Peyer's patch (tissue), 4 donors: ENCODE measurements at regions not wholly inside any gene's neighbourhood (a gene's known extent, or its start where the extent isn't known, plus 50 kb on each side); places are given as distances from the start of the nearest gene placed in this dataset.

Experiments
- DNase-seq, 3 donors: peaks; one replicate each; pipeline ENCODE4 v3.0.0-alpha.2; 2017 to 2019
- H3K27ac ChIP-seq, 4 donors: fragments of 200-600 bp; sonication (generic); one replicate each; pipeline ENCODE4 v1.5.1; 2016 to 2019
- H3K27me3 ChIP-seq, 2 donors: fragments of 200-600 bp; sonication (generic); one replicate each; pipeline ENCODE4 v1.5.1; 2019
- H3K36me3 ChIP-seq, 3 donors: fragments of 200-600 bp; sonication (generic); one replicate each; pipeline ENCODE4 v1.5.1; 2016 to 2019
- H3K4me1 ChIP-seq, 4 donors: fragments of 200-600 bp; sonication (generic); one replicate each; pipeline ENCODE4 v1.5.1; 2016 to 2019
- H3K4me3 ChIP-seq, 4 donors: fragments of 200-600 bp; sonication (generic); 1 replicate in 3 of 4; 2 replicates in 1 of 4; pipeline ENCODE4 v1.5.1; 2016 to 2019; ENCODE audit warnings: mild to moderate bottlenecking in 1 of 4
- H3K9me3 ChIP-seq, 4 donors: fragments of 200-600 bp; sonication (generic); one replicate each; pipeline ENCODE4 v1.5.1; 2016 to 2019; ENCODE audit warnings: mild to moderate bottlenecking in 1 of 4
- POLR2A ChIP-seq, 2 donors: fragments of 450-650 bp; IDR thresholded peaks; one replicate each; pipeline ENCODE4 v1.5.1; 2017; ENCODE audit warnings: antibody characterized with exemption in 2 of 2, mild to moderate bottlenecking in 2 of 2, moderate library complexity in 2 of 2
- TF ChIP-seq, protein P1 (sequence below), 6 experiments: fragments of 450-650 bp in 4 of 6; fragments of 200-600 bp in 2 of 6; sonication (generic) in 1 of 6; IDR thresholded peaks; one replicate each; pipeline ENCODE4 v1.5.1; 2017 to 2019; ENCODE audit warnings: antibody characterized with exemption in 6 of 6, mild to moderate bottlenecking in 3 of 6, moderate library complexity in 1 of 6

DNA sequence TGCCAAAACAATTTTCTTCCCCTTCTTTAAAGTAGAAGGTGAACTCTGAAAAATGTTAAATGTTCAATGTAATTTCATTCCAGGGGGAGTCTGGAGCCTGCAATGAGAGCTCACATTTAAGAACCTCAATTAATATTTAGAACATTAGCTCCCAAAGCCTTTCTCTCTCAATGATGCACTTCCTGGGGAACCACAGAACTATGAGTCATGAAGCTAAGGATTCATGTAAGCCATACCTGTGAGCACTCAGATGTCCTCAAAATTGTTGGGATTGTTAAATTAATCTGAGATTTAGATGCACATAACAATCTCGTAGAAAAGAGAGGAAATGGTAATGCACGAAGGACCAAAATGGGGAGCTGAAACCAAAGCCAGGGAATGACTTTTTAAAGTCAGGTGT lies 244.2 kb upstream of the LRIG1 start:
- DNase-seq = no peak
- Histone ChIP-seq H3K9me3 (no peaks in the 10 kb centered on the region), H3K4me1 (no peaks in the 10 kb centered on the region), H3K36me3 (no peaks in the 10 kb centered on the region), H3K27ac (no peak overlapping the region), H3K4me3 (no peak overlapping the region), H3K27me3 (no peaks in the 10 kb centered on the region)
- TF ChIP-seq POLR2A (IDR thresholded peaks at IDR 0.05) = no peak
- TF ChIP-seq, protein P1, sequence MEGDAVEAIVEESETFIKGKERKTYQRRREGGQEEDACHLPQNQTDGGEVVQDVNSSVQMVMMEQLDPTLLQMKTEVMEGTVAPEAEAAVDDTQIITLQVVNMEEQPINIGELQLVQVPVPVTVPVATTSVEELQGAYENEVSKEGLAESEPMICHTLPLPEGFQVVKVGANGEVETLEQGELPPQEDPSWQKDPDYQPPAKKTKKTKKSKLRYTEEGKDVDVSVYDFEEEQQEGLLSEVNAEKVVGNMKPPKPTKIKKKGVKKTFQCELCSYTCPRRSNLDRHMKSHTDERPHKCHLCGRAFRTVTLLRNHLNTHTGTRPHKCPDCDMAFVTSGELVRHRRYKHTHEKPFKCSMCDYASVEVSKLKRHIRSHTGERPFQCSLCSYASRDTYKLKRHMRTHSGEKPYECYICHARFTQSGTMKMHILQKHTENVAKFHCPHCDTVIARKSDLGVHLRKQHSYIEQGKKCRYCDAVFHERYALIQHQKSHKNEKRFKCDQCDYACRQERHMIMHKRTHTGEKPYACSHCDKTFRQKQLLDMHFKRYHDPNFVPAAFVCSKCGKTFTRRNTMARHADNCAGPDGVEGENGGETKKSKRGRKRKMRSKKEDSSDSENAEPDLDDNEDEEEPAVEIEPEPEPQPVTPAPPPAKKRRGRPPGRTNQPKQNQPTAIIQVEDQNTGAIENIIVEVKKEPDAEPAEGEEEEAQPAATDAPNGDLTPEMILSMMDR (IDR thresholded peaks at IDR 0.05) = no peak

GRCh38 chr3:66747261-66747660 lies 246.4 kb upstream of the LRIG1 start:
- DNase-seq = no peak
- Histone ChIP-seq H3K36me3 (no peaks in the 10 kb centered on the region), H3K27me3 (no peaks in the 10 kb centered on the region), H3K4me1 (no peaks in the 10 kb centered on the region), H3K9me3 (no peaks in the 10 kb centered on the region), H3K27ac (no peak overlapping the region), H3K4me3 (no peak overlapping the region)
- TF ChIP-seq, protein P1 (IDR thresholded peaks at IDR 0.05) = no peak
- no peak for TF ChIP-seq POLR2A (IDR thresholded peaks at IDR 0.05)

DNA sequence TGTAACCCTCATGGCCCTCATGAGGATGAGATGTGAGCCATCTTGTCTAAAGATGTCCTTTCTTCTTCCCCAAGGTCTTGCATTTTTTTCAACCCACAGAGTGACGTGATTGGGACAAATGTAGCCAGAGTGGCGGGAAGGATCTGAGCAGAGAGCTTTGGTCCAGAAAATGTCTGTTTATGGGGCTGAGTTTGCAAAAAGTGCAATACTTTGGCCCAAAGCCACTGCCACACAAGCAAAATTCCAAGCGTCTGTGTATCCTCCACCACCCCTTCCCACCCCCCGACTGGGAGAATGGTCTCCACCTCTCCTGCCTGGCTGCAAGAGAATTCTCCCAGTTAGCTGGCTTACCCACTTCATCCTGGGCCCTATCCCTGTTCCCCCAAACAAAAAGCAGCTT lies 246.9 kb upstream of the LRIG1 start:
- TF ChIP-seq POLR2A (IDR thresholded peaks at IDR 0.05) = no peak
- TF ChIP-seq, protein P1 (IDR thresholded peaks at IDR 0.05) = no peak
- DNase-seq = no peak
- Histone ChIP-seq H3K36me3 (no peaks in the 10 kb centered on the region), H3K4me3 (no peak overlapping the region), H3K9me3 (no peaks in the 10 kb centered on the region), H3K4me1 (no peaks in the 10 kb centered on the region), H3K27me3 (no peaks in the 10 kb centered on the region), H3K27ac (no peak overlapping the region)

DNA sequence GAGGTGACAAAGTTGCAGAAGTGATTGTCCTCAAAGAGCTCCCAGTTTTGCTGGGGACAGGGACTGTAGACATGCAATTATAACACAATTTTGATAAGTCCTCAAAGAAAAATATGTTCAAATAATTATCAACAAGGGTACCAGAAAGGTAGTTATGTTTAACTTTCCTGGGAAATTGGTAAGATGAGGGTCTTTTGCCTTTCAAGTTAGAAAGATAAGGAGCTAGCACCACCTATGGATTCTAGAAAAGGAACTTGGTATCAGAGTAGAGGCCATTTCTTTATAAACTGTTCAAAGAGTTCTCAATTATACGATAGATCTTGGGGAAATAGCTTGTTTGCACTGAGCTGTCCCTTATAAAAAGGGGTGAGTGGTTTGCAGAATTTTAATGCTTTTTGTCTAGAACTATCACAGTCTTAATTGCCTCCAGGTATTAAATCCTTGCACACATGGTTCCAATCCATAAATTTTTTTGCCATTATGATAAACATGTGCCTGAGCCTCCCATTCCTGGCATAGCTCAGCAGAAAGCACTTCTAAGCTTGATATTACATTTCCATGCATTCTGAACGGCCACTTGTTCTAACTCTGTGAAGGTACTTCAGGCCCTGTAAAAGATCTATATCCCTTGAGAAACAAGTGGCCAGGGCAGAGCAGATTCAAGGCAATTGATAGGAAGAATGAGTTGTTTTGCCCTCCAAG lies 247.5 kb upstream of the LRIG1 start:
- no peak for DNase-seq
- H3K4me3 ChIP-seq = no peak overlapping the region
- no peak for TF ChIP-seq POLR2A (IDR thresholded peaks at IDR 0.05)
- TF ChIP-seq, protein P1 (IDR thresholded peaks at IDR 0.05) = no peak
- no peaks in the 10 kb centered on the region for H3K36me3 ChIP-seq
- H3K27me3 ChIP-seq = no peaks in the 10 kb centered on the region
- H3K9me3 ChIP-seq = no peaks in the 10 kb centered on the region
- H3K4me1 ChIP-seq = no peaks in the 10 kb centered on the region
- H3K27ac ChIP-seq = no peak overlapping the region

DNA sequence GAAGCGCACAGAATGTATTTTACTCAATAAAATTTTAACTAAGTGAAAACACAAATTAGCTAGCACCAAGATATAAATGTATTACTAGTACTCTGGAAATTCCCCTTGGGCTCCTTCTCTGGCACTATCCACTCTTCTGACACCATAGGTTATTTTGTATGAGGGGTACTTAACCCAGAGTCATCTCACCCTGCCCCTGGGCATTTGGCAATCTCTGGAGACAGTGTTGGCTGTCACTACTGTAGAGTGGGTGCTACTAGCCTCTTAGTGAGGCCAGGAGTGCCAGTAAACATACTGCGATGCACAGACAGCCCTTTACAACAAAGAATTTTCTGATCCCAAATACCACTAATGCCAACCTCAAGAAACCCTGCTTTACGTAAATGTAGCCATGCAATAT lies 246.3 kb upstream of the KBTBD8 start:
- H3K27ac ChIP-seq = no peak overlapping the region
- no peak overlapping the region for H3K4me3 ChIP-seq
- no peaks in the 10 kb centered on the region for H3K4me1 ChIP-seq
- no peaks in the 10 kb centered on the region for H3K36me3 ChIP-seq
- no peak for DNase-seq
- H3K27me3 ChIP-seq = no peaks in the 10 kb centered on the region
- TF ChIP-seq, protein P1 (IDR thresholded peaks at IDR 0.05) = no peak
- TF ChIP-seq POLR2A (IDR thresholded peaks at IDR 0.05) = no peak
- no peaks in the 10 kb centered on the region for H3K9me3 ChIP-seq

DNA sequence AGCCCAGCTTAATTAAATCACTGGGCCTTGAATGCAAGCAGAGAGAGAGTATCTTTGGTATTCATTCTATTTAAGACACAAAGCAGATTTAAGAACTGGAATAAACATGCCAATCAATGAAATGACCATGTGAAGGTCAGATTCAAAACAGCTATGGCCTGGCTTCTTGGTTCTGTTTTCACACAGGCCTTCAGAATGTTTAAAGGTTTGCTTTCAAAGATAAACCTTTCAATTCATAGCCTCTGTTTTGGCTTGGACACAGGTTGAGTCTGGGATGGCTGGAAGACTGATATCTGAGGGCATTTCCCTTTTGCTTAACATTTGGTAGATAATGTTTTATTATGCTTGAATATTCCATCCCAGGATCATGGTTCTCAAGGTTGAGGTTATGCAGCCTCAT lies 244.4 kb upstream of the KBTBD8 start:
- TF ChIP-seq, protein P1 (IDR thresholded peaks at IDR 0.05) = no peak
- no peak for TF ChIP-seq POLR2A (IDR thresholded peaks at IDR 0.05)
- DNase-seq = no peak
- no peaks in the 10 kb centered on the region for H3K36me3 ChIP-seq
- no peaks in the 10 kb centered on the region for H3K4me1 ChIP-seq
- H3K4me3 ChIP-seq = no peak overlapping the region
- no peaks in the 10 kb centered on the region for H3K9me3 ChIP-seq
- no peaks in the 10 kb centered on the region for H3K27me3 ChIP-seq
- no peak overlapping the region for H3K27ac ChIP-seq
